ENCODE measurements at regions not wholly inside any gene's neighbourhood (a gene's known extent, or its start where the extent isn't known, plus 50 kb on each side); places are given as distances from the start of the nearest gene placed in this dataset.

- no peak for DNase-seq
These were observed 84.7 kb upstream of the ANKRD50 start for GRCh38 chr4:124797223-124797622.

GRCh38 chr4:124790471-124790870 is 77.9 kb upstream of the ANKRD50 start:
- no peak for DNase-seq

- DNase-seq, result no peak
These were observed 74.1 kb upstream of the ANKRD50 start for GRCh38 chr4:124786634-124787033.

- DNase-seq, result no peak
These were observed 73.1 kb upstream of the ANKRD50 start for GRCh38 chr4:124785645-124786044.

GRCh38 chr4:124783847-124784246 is 71.3 kb upstream of the ANKRD50 start:
- DNase-seq, result no peak

- DNase-seq, result no peak
These were observed 64.5 kb upstream of the ANKRD50 start for GRCh38 chr4:124777007-124777406.

- no peak for DNase-seq
These were observed 56.2 kb upstream of the ANKRD50 start for GRCh38 chr4:124768596-124769365.

- DNase-seq, result no peak
These were observed 50.4 kb upstream of the ANKRD50 start for GRCh38 chr4:124762956-124763355.

Data from NCI-H2029 (cell line).